ENCODE measurements at regions not wholly inside any gene's neighbourhood (a gene's known extent, or its start where the extent isn't known, plus 50 kb on each side); places are given as distances from the start of the nearest gene placed in this dataset.

GRCh38 chr3:70853161-70853944 is 540.9 kb upstream of the MDFIC2 start:
- TF ChIP-seq, protein P1, sequence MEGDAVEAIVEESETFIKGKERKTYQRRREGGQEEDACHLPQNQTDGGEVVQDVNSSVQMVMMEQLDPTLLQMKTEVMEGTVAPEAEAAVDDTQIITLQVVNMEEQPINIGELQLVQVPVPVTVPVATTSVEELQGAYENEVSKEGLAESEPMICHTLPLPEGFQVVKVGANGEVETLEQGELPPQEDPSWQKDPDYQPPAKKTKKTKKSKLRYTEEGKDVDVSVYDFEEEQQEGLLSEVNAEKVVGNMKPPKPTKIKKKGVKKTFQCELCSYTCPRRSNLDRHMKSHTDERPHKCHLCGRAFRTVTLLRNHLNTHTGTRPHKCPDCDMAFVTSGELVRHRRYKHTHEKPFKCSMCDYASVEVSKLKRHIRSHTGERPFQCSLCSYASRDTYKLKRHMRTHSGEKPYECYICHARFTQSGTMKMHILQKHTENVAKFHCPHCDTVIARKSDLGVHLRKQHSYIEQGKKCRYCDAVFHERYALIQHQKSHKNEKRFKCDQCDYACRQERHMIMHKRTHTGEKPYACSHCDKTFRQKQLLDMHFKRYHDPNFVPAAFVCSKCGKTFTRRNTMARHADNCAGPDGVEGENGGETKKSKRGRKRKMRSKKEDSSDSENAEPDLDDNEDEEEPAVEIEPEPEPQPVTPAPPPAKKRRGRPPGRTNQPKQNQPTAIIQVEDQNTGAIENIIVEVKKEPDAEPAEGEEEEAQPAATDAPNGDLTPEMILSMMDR (IDR thresholded peaks at IDR 0.05), result no peak
- TF ChIP-seq HDAC2 (IDR thresholded peaks at IDR 0.05) (no peak), EP300 (IDR thresholded peaks at IDR 0.05) (no peak), SREBF2 (IDR thresholded peaks at IDR 0.05) (no peak), BHLHE40 (IDR thresholded peaks at IDR 0.05; ENCODE audit: low read depth, low read length) (no peak), ATOH8 (CRISPR knock-in tag; IDR thresholded peaks at IDR 0.05; ENCODE audit: low read depth) (no peak), MAX (IDR thresholded peaks at IDR 0.05) (no peak), SMC3 (IDR thresholded peaks at IDR 0.05) (no peak)

Data from A549 (cell line).